Inflammatory macrophage (primary cell): ENCODE measurements at regions not wholly inside any gene's neighbourhood (a gene's known extent, or its start where the extent isn't known, plus 50 kb on each side); places are given as distances from the start of the nearest gene placed in this dataset.
"Not testable (repeated sequence)": the region's sequence is repeated elsewhere in the genome, so short reads cannot be mapped to it uniquely, and the experiment has no call there.

ENCODE experiments used
- DNase-seq, 2 donors: peaks; one replicate each; pipeline ENCODE4 v3.0.0-alpha.2; 2020 to 2022

DNA sequence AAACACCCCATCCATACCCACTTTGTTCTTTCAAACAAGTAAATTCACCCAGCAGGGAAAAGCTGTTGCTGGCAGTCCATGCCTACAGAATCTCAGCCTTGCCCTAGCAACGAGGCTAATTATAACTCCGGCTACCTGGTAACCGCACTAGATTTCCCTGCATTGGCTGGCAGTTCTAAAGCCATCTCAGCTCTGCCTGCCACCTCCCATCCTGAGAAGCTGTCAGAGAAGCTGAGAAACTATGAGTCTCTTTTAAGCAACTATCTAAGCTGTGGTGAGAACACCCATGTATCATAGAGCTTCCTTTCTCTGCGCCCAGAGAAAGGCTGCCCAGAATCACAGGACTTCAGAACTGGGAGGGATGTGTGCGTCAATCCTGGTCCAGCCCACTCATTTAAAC, 126.5 kb upstream of the NBPF9 start:
- DNase-seq: not testable (repeated sequence)

- DNase-seq: not testable (repeated sequence)
Measured at GRCh38 chr1:149234926-149235914, 131.9 kb upstream of the NBPF9 start.

- not testable (repeated sequence) for DNase-seq
Measured at GRCh38 chr1:149237515-149237914, 134.2 kb upstream of the NBPF9 start.

GRCh38 chr1:149239897-149240508, 136.7 kb upstream of the NBPF9 start:
- not testable (repeated sequence) for DNase-seq

DNA sequence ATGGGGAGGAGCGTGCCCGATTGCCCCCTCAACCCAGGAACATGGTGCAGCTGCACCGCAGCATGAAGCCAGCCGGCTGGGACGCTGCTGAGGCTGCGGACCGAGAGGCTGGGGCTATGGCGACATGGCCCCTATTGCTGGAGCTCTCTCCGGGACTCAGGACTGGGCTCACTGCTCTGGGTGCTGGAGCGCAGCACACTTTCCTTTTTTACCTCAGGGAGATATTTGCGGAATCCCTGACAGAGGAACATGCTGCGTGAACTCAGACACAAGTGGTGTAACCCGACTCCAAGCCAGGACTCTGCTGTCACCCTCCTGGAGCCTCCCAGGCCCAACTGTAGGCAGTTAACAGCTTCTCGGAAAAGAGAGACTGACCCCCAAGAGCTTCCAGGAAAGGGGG, 137.2 kb upstream of the NBPF9 start:
- not testable (repeated sequence) for DNase-seq

GRCh38 chr1:149241272-149241671, 137.9 kb upstream of the NBPF9 start:
- DNase-seq: not testable (repeated sequence)

- DNase-seq: not testable (repeated sequence)
Measured at GRCh38 chr1:149243572-149243971, 140.2 kb upstream of the NBPF9 start.

- not testable (repeated sequence) for DNase-seq
Measured at GRCh38 chr1:149244621-149245020, 141.3 kb upstream of the NBPF9 start.

DNA sequence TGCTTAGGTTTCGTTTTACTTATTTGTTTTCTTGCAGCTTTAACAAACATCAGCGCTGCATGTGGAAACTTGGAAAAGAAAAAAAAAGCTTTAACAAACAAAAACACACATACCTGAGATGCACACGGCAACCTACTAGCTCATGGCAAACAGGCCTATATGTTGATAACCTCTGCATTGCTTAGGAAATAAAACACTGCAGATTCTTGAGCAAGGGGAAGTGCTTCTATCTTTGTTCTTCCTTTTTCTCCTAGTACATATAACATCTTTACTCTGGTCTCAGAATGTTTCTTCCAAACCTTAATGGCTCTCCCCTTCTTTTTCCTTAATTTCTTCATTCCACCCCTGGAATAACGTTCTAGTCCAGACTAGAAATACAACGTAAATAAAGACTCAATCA, 142.9 kb upstream of the NBPF9 start:
- DNase-seq: not testable (repeated sequence)

GRCh38 chr1:149248610-149249009, 145.3 kb upstream of the NBPF9 start:
- DNase-seq: not testable (repeated sequence)

- not testable (repeated sequence) for DNase-seq
Measured at GRCh38 chr1:149249850-149250467, 146.6 kb upstream of the NBPF9 start.

DNA sequence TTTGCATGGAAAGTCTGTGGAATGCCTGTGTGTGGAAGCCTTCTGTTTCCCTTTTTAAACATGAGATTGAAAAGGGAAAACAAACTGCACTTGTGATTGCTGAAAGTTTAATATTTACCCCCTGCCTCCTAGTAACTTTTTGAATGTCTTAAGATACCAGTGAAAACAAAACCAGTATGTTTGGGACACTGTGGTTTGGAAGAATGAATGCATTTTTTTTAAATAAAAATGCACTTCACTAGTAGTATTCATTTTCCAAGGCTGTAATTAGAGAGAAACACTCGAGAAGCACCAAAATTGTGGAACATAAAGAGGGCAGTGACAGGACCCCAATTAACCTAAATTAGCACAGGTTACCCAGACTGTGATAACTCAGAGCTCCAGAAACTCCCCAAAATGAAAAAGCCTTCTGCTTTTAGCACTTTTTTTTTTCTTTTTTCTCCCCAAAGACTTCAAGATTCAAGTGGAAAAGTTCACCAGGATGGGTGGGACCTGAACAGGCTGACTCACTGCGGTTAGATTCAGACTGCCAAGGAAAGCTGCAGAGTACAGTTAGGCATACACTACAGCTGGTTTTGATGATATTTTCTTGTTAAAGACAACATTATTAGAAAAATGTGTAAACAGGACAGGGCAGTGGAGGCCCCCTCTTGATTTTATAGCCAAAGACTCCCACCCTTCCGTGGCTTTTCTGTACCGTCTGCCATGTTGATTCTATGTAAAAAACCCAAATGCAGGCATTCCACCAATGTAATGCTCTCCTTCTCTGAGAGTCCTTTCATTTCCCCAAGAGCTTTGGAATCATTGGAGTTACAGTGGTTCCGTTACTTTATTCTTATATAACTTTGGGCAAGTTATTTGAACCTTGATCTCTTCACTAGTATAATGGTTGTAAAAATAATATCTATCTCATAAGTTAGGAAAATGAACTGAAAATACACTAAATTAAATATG, 151.8 kb upstream of the NBPF9 start:
- not testable (repeated sequence) for DNase-seq

- not testable (repeated sequence) for DNase-seq
Measured at GRCh38 chr1:149260284-149260683, 156.9 kb upstream of the NBPF9 start.

DNA sequence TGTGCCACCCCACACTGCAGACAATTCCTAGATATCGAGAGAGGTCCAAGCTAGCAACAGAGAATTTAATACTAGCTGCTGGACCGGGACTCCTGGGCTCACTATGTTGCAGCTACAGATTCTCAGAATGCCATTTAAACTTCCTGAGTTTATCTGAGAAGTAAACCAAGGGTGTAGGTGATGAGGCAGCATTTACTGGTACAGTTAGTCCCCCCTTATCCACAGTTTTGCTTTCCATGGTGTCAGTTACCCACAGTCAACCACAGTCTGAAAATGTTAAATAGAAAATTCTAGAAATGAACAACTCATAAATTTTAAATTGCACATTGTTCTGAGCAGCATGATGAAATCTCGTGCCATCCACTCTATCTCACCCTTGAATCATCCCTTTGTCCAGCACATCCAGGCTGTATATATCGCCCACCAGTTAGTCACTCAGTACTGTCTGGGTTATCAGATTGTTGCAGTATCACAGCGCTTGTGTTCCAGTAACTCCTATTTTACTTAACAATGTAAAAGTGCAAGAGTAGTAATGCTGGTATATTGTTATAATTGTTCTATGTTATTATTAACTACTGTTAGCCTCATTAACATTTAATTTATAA, 157.5 kb upstream of the NBPF9 start:
- DNase-seq: not testable (repeated sequence)

DNA sequence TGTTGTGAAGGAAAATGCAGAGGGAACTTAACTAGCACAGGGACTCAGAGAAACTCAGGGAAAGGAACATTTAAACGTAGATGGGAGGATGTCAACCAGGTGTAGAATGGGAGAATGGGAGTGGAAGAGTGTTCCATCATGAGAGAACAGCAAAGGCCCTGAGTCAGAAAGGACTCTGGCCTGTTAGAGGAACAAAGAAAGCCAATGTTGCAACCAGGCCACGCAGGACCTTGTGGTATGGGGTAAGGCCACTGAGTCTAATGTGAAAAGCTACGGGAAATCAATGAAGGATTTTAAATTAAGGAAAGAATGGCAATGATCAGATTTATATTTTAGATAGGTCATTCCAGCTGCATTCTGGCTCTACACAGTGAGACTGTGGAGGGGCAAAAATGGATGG, 163.9 kb upstream of the NBPF9 start:
- DNase-seq: not testable (repeated sequence)

GRCh38 chr1:149269001-149269702, 165.8 kb upstream of the NBPF9 start:
- DNase-seq: not testable (repeated sequence)

DNA sequence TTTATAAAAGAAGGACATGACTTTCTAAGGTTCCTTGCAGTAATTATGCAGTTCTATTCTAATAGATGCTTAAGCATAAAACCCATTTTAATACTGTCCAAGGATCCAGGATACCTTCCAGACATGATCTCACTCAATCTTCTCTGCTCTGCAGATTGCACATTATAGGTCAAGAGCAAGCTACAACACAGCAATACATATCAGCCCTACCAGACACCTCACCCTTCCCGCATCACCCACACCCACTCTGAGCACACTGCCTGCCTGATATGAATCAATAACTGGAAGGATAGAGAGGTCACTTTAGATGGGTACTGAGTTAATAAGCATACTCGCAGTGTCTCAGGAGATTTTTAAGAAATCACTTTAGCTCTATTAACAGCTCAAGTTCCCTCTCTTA, 166.5 kb upstream of the NBPF9 start:
- DNase-seq: not testable (repeated sequence)

GRCh38 chr1:149274493-149274892, 171.1 kb upstream of the NBPF9 start:
- not testable (repeated sequence) for DNase-seq

- DNase-seq: not testable (repeated sequence)
Measured at GRCh38 chr1:149275802-149276201, 172.5 kb upstream of the NBPF9 start.

- DNase-seq: not testable (repeated sequence)
Measured at GRCh38 chr1:149276496-149276895, 173.1 kb upstream of the NBPF9 start.

GRCh38 chr1:149278156-149278555, 174.8 kb upstream of the NBPF9 start:
- not testable (repeated sequence) for DNase-seq
